ENCODE measurements at regions not wholly inside any gene's neighbourhood (a gene's known extent, or its start where the extent isn't known, plus 50 kb on each side); places are given as distances from the start of the nearest gene placed in this dataset.
"Not testable (repeated sequence)": the region's sequence is repeated elsewhere in the genome, so short reads cannot be mapped to it uniquely, and the experiment has no call there.

GRCh38 chr6:109253366-109253765 lies 128.9 kb downstream of the CD164 start:
- DNase-seq = no peak

DNA sequence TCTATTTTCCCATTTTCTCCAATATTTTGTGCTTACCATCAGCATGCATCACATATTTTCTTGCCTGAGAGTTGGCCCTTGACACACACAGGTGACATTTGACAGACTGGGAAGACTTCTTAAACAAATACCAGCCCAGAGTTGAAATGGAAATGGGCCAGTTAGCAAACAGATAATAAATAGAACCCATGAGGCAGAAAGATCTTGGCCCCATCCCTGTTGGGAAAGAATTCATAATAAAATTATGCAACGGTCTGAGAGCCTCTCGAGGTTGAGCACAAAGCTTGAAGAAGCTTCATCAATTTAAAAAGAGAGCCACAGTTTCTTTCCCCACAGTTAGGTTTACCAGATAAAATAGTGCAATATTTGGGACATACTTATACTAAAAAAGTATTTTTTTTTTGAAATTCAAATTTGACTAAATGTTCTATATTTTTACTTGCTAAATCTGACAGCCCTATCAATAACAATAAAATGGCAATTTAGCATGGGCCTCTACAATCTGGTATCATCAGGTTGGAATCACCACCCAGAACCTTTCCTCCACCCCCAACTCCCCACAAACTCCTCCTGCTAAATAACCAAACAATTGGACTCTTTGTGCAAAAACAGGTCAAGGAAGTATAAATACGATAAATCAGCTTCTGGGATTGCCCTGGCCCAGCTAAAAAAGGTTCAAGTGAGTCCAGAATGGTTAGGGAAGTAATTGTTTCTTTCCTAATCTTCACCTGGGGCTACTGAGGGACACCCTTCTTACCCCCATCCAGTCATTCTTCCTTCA lies 129.8 kb downstream of the CD164 start:
- no peak for DNase-seq

GRCh38 chr6:109251839-109252238 lies 130.4 kb downstream of the CD164 start:
- no peak for DNase-seq

GRCh38 chr6:109250544-109251156 lies 131.6 kb downstream of the CD164 start:
- not testable (repeated sequence) for DNase-seq

DNA sequence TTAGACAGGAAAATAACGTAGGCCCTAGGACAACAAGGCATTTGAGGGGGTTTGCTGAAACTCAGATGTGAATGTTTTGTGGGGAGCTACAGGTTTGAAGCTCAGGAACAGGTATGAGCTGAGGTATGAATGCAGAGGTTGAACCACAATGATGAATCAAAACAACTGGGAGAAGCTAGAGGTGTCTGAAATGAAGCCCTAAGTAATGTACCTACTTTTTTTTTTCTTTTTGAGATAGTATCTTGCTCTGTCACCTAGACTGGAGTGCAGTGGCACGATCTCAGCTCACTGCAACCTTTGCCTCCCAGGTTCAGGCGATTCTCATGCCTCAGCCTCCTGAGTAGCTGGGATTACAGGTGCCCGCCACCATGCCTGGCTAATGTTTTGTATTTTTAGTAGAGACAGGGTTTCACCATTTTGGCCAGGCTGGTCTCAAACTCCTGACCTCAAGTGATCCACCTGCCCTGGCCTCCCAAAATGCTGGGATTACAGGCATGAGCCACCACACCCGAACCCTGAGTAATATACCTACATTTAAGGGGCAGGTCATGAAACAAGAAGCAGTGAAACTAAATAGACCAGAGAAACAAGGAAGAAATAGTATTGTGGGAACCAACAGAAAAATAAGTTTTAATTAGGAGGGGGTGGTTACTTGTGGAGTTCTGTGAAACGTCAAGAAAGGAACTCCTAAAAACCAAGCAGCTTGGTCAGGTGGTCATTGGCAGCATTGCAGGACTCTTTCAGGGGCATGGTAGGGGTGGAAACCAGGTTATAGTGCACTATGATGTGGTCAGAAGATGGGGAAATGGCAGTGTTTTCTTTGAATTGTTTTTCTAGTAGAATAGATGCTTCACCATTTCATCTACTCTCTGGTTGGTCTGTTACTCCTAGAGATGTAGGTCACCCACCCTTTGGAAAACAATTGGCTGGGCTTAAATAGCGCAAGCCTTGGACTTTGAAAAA lies 138.1 kb downstream of the CD164 start:
- no peak for DNase-seq

- no peak for DNase-seq
These were observed 139.3 kb downstream of the CD164 start for GRCh38 chr6:109242925-109243324.

DNA sequence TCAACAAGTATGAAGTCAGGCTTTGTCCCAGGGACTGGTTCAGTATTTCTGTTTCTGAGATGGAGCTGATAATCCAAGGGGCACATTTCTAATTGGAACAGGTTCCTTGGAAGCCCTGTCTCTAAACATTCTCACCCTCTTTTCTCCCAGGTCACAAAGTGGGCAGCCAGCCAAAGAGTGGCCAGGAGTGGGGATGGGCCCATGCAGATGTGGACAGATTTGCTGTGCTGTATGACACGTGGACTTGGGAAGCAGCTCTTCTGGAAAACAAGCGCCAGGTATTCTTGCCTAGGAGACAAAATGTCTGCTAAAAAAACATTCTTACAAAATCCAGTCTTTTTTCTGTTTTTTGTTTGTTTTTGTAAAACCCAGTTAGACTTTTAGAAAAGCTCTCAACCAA lies 140.2 kb downstream of the CD164 start:
- DNase-seq = no peak

GRCh38 chr6:109241199-109241598 lies 141.1 kb downstream of the CD164 start:
- no peak for DNase-seq

- DNase-seq = no peak
These were observed 141.7 kb downstream of the CD164 start for GRCh38 chr6:109240370-109241084.

- no peak for DNase-seq
These were observed 142.5 kb downstream of the CD164 start for GRCh38 chr6:109239651-109240321.

- DNase-seq = no peak
These were observed 143.1 kb downstream of the CD164 start for GRCh38 chr6:109239160-109239559.

GRCh38 chr6:109238396-109238795 lies 143.1 kb downstream of the CEP57L1 start:
- DNase-seq = no peak

- no peak for DNase-seq
These were observed 142.7 kb downstream of the CEP57L1 start for GRCh38 chr6:109237986-109238329.

- DNase-seq = no peak
These were observed 142.0 kb downstream of the CEP57L1 start for GRCh38 chr6:109237077-109237985.

- DNase-seq = peak; percentile 10
These were observed 141.1 kb downstream of the CEP57L1 start for GRCh38 chr6:109236115-109237076.

DNA sequence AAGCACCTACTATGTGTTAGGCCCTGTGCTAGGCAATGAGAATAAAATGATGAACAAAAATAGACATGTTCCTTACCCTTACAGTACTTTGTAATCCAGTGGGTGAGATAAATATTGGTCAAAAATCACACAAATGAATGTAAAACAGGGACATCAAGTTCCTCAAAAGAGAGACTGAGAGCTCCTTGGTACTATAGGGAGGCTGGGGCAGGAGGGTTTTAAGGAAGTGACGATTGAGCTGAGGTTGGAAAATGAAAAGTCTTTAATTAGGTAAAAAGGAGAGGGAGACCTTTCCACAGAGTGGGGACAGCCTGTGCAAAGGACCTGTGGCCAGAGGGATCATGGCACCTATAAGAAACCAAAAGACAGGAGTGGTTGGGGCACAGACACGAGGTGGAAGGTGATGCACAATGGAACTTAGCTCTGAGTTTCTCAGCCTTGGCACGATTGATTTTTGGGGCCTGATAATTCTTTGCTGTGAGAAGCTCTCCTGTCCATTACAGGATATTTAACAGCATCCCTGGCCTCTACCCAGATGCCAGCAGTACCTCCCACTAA lies 140.3 kb downstream of the CEP57L1 start:
- no peak for DNase-seq

- DNase-seq = no peak
These were observed 135.1 kb downstream of the CEP57L1 start for GRCh38 chr6:109230453-109230852.

DNA sequence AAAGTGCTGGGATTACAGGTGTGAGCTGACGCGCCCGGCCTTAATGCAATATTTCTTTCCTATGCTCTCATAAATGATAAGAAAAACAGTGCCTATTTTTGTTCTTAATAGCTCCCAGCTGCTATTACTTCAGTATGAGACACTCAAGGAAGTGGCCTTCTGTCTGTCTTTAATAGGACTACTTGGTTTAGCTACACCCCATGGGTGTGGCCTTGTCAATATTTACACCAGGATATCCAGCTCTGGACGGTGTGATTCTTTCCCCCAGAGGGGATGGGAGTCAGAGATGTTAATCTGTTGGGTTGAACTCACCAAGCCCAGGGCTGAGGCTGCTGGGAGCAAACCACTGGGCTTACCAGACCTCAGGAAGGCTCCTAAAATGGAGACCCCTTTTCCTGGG lies 134.2 kb downstream of the CEP57L1 start:
- no peak for DNase-seq

DNA sequence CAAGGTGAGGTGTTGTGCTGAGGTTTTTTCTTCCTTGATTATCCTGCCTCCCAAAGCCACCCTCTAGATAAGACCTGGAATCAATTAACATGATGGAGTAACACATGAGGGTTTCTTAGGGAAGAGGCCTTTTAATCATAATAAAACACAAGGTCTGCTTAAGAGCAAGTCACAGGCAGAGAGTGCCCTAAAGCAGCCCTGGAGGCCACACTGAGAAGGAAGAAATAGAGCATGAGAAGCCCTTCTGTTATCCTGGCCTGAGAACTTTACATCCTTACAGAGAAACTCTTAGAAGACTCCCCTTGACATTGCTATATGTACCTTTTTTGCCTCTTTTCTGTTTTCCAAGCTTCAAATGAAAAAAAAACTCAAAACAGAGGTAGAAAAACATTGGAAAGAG lies 132.3 kb downstream of the CEP57L1 start:
- DNase-seq = no peak

DNA sequence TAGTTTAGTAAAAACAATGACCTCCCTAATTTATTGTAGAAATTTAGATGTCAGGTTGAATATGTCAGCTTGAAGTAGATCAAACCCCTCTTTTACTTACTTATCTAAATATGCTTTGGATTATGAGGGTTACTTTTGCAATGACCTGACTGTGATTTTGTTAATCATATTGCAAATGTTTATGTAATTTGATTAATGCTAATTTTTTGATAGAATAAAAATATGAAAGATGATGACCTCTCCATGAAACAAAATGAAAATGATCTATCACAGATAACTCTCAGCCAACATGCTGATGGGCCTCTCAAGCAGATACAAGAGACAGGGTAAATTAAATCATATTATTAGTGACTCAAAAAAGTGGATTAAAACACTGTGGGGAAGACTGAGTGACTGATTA lies 131.0 kb downstream of the CEP57L1 start:
- DNase-seq = no peak
